ENCODE measurements at regions not wholly inside any gene's neighbourhood (a gene's known extent, or its start where the extent isn't known, plus 50 kb on each side); places are given as distances from the start of the nearest gene placed in this dataset.

- no peak for DNase-seq
Measured at GRCh38 chr9:88033359-88033702, 59.0 kb upstream of the CDK20 start.

GRCh38 chr9:88028338-88028737 is 54.0 kb upstream of the CDK20 start:
- DNase-seq: no peak

GRCh38 chr9:88026118-88026479 is 51.8 kb upstream of the CDK20 start:
- DNase-seq: no peak

DNA sequence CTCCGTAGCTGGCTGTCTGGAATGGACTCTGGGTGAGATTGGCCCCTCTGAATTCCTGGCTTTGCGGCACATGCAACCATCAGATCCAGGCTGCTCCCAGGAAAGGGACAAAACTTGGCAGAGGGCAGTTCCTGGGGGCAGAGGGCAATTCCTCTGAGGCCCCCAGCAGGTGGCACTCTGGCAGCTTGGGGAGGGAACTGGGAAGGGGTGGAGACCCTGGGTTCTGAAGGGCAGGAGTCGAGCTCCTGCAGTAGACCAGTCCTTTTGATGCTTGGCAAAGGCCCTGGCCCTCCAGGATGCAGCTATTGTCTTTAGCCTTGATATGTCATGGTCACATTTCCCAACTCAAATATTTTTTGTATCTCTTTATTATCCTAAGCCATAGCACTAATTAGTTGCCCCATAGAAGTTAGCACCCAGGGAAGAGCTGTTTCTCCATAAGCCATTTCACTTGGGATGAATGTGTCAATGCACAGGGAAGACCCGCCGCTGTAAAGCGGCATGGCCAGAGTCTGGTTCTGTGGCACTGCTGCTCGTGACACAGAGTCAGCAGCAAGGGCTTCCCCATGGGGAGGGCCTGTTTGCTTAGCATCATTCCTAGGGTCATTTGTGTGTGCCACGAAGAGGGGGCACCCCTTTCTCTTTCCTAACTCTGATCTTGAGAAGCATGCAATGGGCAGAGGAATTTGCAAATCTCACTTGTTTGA is 51.2 kb upstream of the CDK20 start:
- no peak for DNase-seq

- DNase-seq: no peak
Measured at GRCh38 chr9:88024896-88025295, 50.6 kb upstream of the CDK20 start.
